ENCODE measurements at regions not wholly inside any gene's neighbourhood (a gene's known extent, or its start where the extent isn't known, plus 50 kb on each side); places are given as distances from the start of the nearest gene placed in this dataset.

DNA sequence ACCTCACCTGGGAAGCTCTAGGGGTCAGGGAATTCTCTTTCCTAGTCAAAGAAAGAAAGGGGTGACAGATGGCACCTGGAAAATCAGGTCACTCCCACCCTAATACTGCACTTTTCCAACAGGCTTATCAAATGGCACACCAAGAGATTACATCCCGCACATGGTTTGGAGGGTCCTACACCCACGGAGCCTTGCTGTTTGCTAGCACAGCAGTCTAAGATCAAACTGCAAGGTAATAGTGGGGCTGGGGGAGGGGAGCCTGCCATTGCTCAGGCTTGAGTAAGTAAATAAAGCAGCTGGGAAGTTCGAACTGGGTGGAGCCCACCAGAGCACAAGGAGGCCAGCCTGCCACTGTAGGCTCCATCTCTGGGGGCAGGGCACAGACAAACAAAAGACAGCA, 2830.6 kb upstream of the OR11H1 start:
- H3K4me3 ChIP-seq (ENCODE audit: low read depth in 1 of 5, low read length in 5 of 5) = peak overlapping the region in 1 of 5 donors; percentile 17
- no peaks in the 10 kb centered on the region for H3K36me3 ChIP-seq (ENCODE audit: control insufficient read depth in 5 of 5, insufficient read depth in 5 of 5, low read length in 5 of 5)
- H3K27ac ChIP-seq (ENCODE audit: low read depth, low read length) = no peak overlapping the region
- no peak overlapping the region for H3K9ac ChIP-seq (ENCODE audit: low read length in 5 of 5)
- no peaks in the 10 kb centered on the region for H3K27me3 ChIP-seq (ENCODE audit: control insufficient read depth in 5 of 5, insufficient read depth in 4 of 5, low read length in 5 of 5)
- peaks cover 0 to 23% (median 8%) of the 10 kb centered on the region in 5 donors for H3K9me3 ChIP-seq (ENCODE audit: control insufficient read depth in 5 of 5, low read length in 5 of 5)
- H3K4me1 ChIP-seq (ENCODE audit: control insufficient read depth in 5 of 5, insufficient read depth in 5 of 5, low read length in 5 of 5) = no peaks in the 10 kb centered on the region

Measured in subcutaneous abdominal adipose tissue (tissue), 5 donors.